Smooth muscle cell (in vitro differentiated cells): ENCODE measurements at regions not wholly inside any gene's neighbourhood (a gene's known extent, or its start where the extent isn't known, plus 50 kb on each side); places are given as distances from the start of the nearest gene placed in this dataset.

Experiments used
- DNase-seq: peaks from one replicate; lab custom pipeline; 2025; ENCODE audit not compliant: unreplicated experiment; lab: John Stamatoyannopoulos, UW
- H2AFZ ChIP-seq: fragments of 200-600 bp; sonication (generic); 2 replicates; pipeline ENCODE4 v1.6.0; 2016; ENCODE audit warnings: antibody characterized with exemption, low read depth, mild to moderate bottlenecking
- H3F3A ChIP-seq: fragments of 200-600 bp; sonication (generic); 2 replicates; pipeline ENCODE4 v1.6.0; 2017; ENCODE audit warnings: antibody characterized with exemption, low read depth
- H3K27ac ChIP-seq: fragments of 200-600 bp; sonication (generic); 2 replicates; pipeline ENCODE4 v1.5.1; 2016; ENCODE audit warnings: low read depth, mild to moderate bottlenecking
- H3K27me3 ChIP-seq: fragments of 200-600 bp; sonication (generic); 2 replicates; pipeline ENCODE4 v1.6.1; 2016; ENCODE audit warnings: low read depth, mild to moderate bottlenecking
- H3K36me3 ChIP-seq: fragments of 200-600 bp; sonication (generic); 2 replicates; pipeline ENCODE4 v1.5.1; 2016; ENCODE audit warnings: low read depth
- H3K4me1 ChIP-seq: fragments of 200-600 bp; sonication (generic); 2 replicates; pipeline ENCODE4 v1.5.1; 2016; ENCODE audit warnings: low read depth
- H3K4me2 ChIP-seq: fragments of 200-600 bp; sonication (generic); 2 replicates; pipeline ENCODE4 v1.6.0; 2016; ENCODE audit warnings: mild to moderate bottlenecking
- H3K4me3 ChIP-seq: fragments of 200-600 bp; sonication (generic); 2 replicates; pipeline ENCODE4 v1.5.1; 2016; ENCODE audit warnings: mild to moderate bottlenecking
- H3K79me2 ChIP-seq: fragments of 200-600 bp; sonication (generic); 2 replicates; pipeline ENCODE4 v1.6.0; 2016; ENCODE audit warnings: low read depth, mild to moderate bottlenecking
- H3K9ac ChIP-seq: fragments of 200-600 bp; sonication (generic); 2 replicates; pipeline ENCODE4 v1.6.0; 2016; ENCODE audit warnings: low read depth
- H3K9me3 ChIP-seq: fragments of 200-600 bp; sonication (generic); replicated peaks from 2 replicates; pipeline ENCODE4 v1.5.1; 2016; ENCODE audit warnings: low read depth
- H4K20me1 ChIP-seq: fragments of 200-600 bp; sonication (generic); 2 replicates; pipeline ENCODE4 v1.6.0; 2016; ENCODE audit warnings: low read depth
- CTCF ChIP-seq: fragments of 200-600 bp; sonication (generic); IDR thresholded peaks from 2 replicates; pipeline ENCODE4 v1.5.1; 2017; ENCODE audit warnings: borderline replicate concordance, mild to moderate bottlenecking, antibody characterized with exemption; ENCODE audit not compliant: insufficient read depth, poor library complexity, severe bottlenecking
- WGBS: methylation state at CpG from one replicate; pipeline ENCODE4 v1.1.7; 2016; ENCODE audit warnings: low lambda C conversion rate; 5-methylcytosine and 5-hydroxymethylcytosine counted together

GRCh38 chr5:3197304-3198073, 398.1 kb upstream of the IRX1 start:
- 5% methylated on average over 29 of the region's 29 CpGs for WGBS
- Histone ChIP-seq H3K9me3 (no peaks in the 10 kb centered on the region), H3K4me3 (peak overlapping the region; percentile 40), H3F3A (no peaks in the 10 kb centered on the region), H3K4me2 (peak overlapping the region; percentile 86), H3K4me1 (peaks cover 13% of the 10 kb centered on the region), H3K79me2 (no peaks in the 10 kb centered on the region), H2AFZ (peak overlapping the region; percentile 84), H4K20me1 (no peaks in the 10 kb centered on the region), H3K27ac (no peak overlapping the region), H3K9ac (peak overlapping the region; percentile 8), H3K27me3 (peaks cover 64% of the 10 kb centered on the region), H3K36me3 (no peaks in the 10 kb centered on the region)
- TF ChIP-seq CTCF = no peak
- no peak for DNase-seq

GRCh38 chr5:3195994-3196393, 399.6 kb upstream of the IRX1 start:
- no peak overlapping the region for H3K27ac ChIP-seq
- H3K36me3 ChIP-seq = no peaks in the 10 kb centered on the region
- H3K79me2 ChIP-seq = no peaks in the 10 kb centered on the region
- peaks cover 64% of the 10 kb centered on the region for H3K27me3 ChIP-seq
- H3K9me3 ChIP-seq = no peaks in the 10 kb centered on the region
- 61% methylated on average over 8 of the region's 8 CpGs for WGBS
- no peak overlapping the region for H3K4me3 ChIP-seq
- no peak overlapping the region for H3K4me2 ChIP-seq
- DNase-seq = no peak
- H2AFZ ChIP-seq = no peak overlapping the region
- H3K4me1 ChIP-seq = peaks cover 13% of the 10 kb centered on the region
- H3F3A ChIP-seq = no peaks in the 10 kb centered on the region
- no peaks in the 10 kb centered on the region for H4K20me1 ChIP-seq
- no peak overlapping the region for H3K9ac ChIP-seq
- no peak for TF ChIP-seq CTCF

- peaks cover 13% of the 10 kb centered on the region for H3K4me1 ChIP-seq
- H3K79me2 ChIP-seq = no peaks in the 10 kb centered on the region
- no peaks in the 10 kb centered on the region for H4K20me1 ChIP-seq
- no peak overlapping the region for H3K9ac ChIP-seq
- H3K36me3 ChIP-seq = no peaks in the 10 kb centered on the region
- no peak overlapping the region for H2AFZ ChIP-seq
- DNase-seq = no peak
- no peak for TF ChIP-seq CTCF
- H3K9me3 ChIP-seq = no peaks in the 10 kb centered on the region
- no peak overlapping the region for H3K4me2 ChIP-seq
- H3K27ac ChIP-seq = no peak overlapping the region
- WGBS = 63% methylated on average over 13 of the region's 13 CpGs
- H3K27me3 ChIP-seq = peaks cover 56% of the 10 kb centered on the region
- no peaks in the 10 kb centered on the region for H3F3A ChIP-seq
- no peak overlapping the region for H3K4me3 ChIP-seq
These were observed 400.9 kb upstream of the IRX1 start for GRCh38 chr5:3194684-3195083.

- peaks cover 52% of the 10 kb centered on the region for H3K27me3 ChIP-seq
- H3K4me3 ChIP-seq = no peak overlapping the region
- no peak for DNase-seq
- no peaks in the 10 kb centered on the region for H4K20me1 ChIP-seq
- no peak for TF ChIP-seq CTCF
- H3F3A ChIP-seq = no peaks in the 10 kb centered on the region
- H3K36me3 ChIP-seq = no peaks in the 10 kb centered on the region
- H3K9ac ChIP-seq = no peak overlapping the region
- H3K79me2 ChIP-seq = no peaks in the 10 kb centered on the region
- H2AFZ ChIP-seq = no peak overlapping the region
- WGBS = 69% methylated on average over 7 of the region's 7 CpGs
- no peaks in the 10 kb centered on the region for H3K9me3 ChIP-seq
- no peak overlapping the region for H3K27ac ChIP-seq
- no peak overlapping the region for H3K4me2 ChIP-seq
- H3K4me1 ChIP-seq = peaks cover 13% of the 10 kb centered on the region
These were observed 401.4 kb upstream of the IRX1 start for GRCh38 chr5:3194271-3194670.
